GM19023 (cell line): ENCODE measurements at regions not wholly inside any gene's neighbourhood (a gene's known extent, or its start where the extent isn't known, plus 50 kb on each side); places are given as distances from the start of the nearest gene placed in this dataset.

Experiments
- ATAC-seq: cut with Tn5 transposase; IDR thresholded peaks from one replicate; pipeline ENCODE4 v1.9.1; 2021; ENCODE audit warnings: mild to moderate bottlenecking, moderate library complexity; ENCODE audit not compliant: unreplicated experiment

DNA sequence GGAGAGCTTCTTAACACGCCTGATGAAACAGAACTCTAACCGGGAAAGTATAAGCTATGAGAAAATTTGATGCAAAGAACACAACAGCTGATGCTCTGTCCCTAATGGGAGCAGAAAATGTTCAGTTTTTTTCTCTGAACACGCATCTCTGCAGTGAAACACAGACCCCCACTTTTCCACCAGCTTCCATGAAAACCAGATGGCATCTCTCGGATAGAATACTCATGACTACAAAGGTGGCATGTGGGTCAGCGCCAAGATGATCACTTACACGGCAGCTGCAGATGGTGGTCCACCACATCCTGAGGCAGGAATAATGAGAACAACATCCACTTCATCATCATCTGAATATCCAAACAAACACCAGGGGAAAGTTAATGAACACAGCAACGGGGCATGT, 85.2 kb upstream of the CNR1 start:
- ATAC-seq, result no peak

DNA sequence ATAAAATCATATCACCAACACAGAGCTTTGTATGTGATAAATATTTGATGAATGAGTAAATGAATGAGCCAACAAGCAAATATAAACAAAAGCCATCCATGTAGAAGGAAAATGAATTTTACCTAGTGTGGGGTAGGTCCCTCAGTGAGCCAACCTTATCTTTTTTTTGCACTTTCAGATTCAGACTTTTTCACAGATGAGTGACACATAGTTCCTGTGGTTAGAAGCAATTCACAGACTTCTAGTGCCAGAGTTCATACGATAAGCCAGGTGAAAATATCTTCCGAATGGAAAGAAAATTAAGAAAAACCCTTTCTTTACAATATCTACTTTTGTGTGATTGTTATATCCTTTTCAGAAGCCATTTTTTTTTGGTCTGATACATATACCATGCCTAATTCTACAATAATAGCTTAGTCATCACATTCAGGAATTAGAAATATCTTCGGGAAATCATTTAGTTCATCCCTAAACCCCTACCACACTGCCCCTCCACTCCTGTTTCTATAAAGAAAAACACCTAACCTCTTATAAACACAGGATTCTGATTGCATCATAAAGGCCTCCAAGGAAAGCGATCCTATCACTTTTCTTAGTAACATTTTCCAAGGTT, 82.7 kb upstream of the CNR1 start:
- ATAC-seq, result no peak

DNA sequence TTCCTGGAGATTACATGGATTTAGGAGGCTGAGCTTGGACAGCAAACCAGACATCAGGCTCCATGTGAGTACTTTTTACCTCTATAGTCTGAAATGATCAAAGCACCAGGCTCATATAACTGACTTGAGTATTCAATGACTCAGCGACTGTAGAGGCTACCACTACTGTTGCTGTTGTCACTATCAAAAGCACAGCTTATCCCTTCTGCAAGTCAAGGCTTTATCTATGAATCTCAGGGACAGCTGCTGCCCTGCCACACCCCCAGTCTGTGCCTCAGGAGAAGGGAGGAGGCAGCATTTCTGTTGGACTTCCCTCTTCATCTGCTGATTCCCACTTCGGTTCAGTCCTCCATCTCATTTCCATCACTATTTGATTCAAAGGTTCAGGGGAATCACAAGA, 80.5 kb upstream of the CNR1 start:
- ATAC-seq, result no peak

DNA sequence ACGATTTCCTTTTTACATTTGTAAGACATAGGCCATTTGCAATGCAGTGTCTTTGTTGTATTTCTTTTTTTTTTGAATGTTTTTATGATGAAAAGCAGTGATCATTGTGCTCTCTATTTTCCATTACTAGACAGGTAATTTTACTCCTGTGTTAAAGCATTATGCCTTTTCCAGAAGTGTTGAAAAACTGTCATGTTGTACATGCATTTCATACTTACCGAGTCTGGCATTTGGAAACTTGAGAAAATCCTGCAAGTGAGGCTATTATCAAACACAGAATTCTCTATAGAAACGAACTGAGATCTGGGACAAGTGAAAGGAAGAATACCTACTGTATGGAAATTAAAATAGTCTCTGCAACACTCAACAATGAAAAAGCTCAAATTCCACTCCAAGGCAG, 78.6 kb upstream of the CNR1 start:
- no peak for ATAC-seq

DNA sequence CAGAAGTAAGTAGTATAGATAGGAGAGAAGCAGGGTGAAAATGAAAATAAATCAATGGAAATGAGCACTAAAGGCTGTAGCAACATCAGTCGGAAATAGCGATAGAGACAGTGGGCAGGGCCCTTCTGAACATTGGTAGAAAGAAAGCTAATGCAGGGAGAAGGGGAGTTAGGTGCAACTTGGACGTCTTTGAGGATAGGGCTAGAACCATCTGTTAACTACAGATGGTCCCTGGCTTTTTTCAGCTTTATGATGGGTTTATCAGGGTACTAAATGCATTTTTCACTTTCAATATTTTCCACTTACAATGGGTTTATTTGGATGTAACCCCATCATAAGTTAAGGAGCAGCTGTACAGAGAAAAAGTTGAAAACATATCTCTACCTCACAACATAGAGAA, 72.8 kb upstream of the CNR1 start:
- ATAC-seq, result no peak

DNA sequence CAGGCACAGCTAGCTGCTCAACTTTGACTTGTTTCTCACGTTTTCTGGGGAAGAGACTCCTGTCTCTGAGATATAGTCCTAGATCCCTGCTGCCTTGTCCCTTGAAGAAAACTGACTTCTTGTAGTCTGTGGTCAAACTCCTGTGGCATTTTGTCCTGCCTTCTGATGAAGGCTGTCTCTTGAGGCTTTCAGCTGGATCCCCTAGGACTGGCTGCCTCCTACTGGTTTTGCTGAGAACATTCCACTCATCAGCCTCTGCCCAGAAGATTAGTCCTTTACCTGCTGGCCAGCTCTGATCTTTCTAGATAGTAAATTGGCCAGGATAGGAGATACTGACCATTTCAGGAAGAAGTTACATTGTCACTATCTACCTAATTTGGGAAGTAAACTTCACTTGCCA, 71.9 kb upstream of the CNR1 start:
- ATAC-seq, result no peak

DNA sequence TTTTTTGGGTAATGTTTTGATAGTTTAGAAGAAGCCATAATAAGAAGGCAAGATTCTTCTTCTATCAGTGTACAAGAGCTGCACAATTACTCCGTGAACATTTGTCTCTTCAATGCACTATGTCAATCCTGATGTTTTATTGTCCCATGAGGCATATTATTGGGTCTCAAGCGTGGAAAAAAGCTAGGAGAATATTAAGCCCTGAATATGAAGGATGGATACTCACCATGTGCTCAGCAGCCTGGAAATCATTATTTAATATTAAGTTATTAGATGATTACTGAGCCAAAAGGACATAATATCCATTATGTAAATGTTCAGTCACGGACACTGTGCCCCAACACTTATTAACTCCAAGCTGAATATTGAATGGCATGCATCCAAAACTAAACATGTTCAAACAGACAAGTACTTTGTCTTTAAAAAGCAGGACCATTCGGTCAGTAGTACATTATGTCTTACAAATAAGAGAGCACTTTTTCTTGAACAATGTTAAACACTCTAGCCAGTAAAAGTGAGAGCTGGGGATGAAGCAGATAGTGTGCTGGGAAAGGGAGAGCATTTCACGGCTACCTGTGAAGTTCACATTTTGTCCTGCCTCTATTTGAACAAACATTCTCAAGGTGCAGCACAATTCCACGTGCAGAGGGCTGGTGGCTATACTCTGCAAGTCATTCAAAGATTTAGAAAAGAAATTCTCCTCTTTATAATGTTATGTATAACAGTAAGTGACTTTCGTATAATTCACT, 70.6 kb upstream of the CNR1 start:
- ATAC-seq, result no peak

DNA sequence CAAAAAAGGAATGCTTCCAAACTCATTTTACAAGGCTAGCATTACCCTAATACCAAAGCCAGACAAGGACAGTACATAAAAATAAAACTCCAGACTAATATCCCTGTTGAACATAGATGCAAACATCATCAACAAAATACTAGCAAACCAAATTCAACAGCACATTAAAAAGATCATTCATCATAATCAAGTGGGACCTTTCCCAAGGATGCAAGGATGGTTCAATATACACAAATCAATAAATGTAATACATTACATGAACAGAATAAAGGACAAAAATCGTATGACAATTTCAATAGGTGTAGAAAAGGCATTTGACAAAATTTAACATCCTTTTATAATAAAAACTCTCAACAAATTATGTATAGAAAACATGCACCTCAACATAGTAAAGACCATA, 66.6 kb upstream of the CNR1 start:
- ATAC-seq, result no peak

DNA sequence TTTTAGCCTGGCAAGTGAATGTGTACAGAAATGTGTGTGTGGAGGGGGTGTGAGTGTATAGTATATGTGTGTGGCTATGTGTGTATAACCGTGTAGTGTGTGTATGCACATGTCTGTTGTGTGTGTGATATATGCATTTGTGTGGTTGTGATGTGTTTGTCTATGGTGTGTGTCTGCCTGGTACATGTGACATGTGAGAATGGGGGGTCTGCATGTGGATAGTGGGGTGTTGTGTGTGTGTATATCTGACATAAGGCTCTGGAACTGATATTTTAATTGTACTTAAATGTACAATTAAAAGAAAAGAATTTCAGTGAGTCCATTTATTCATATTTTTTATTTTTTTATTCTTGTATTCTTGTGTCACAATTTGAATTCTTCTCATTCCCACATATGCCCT, 57.2 kb upstream of the CNR1 start:
- ATAC-seq, result no peak

DNA sequence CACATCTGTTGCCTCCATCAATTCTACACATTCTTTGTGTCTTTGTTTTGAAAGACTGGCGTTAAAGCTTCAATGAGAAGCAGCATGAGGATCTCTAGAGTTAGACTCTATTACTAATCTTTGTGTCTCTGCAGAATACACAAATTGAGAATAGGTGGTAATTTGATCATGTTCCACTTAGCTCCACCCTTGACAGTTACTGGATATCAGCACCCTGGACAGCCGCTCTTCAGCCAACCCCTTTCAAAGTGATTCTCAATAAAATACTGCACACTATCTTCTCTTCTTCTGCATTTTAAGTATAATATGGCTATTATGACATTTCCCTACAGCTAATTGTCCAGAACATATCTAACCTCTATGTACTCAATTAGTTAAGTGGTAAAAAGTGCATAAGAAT, 54.3 kb upstream of the CNR1 start:
- no peak for ATAC-seq

DNA sequence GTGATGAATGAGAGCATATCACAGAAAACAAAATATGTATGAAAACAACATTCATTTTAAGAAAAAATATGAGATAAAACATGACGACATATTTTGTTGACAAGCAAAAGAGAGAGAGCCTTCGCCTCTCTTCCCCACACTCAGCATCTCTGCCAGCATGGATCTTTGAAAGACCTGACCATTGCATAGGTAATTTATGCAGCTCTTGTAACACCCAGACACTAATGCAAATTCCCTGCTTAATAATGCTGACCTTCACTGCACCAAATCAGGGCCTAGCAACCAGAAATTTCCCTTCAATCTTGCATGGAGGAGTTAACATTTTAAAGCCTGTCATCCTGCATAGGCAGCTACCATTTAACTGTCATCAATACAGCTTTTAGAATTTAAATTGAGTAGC, 50.0 kb upstream of the CNR1 start:
- ATAC-seq, result no peak
